ENCODE measurements at regions not wholly inside any gene's neighbourhood (a gene's known extent, or its start where the extent isn't known, plus 50 kb on each side); places are given as distances from the start of the nearest gene placed in this dataset.
"Not testable (repeated sequence)": the region's sequence is repeated elsewhere in the genome, so short reads cannot be mapped to it uniquely, and the experiment has no call there.

- DNase-seq (ENCODE audit: low read depth in 4 of 4, low spot score in 1 of 4) = no peak
Measured at GRCh38 chr18:2207294-2207693, 364.0 kb downstream of the METTL4 start.

- no peak for DNase-seq (ENCODE audit: low read depth in 4 of 4, low spot score in 1 of 4)
Measured at GRCh38 chr18:2212598-2213205, 358.6 kb downstream of the METTL4 start.

- no peak for DNase-seq (ENCODE audit: low read depth in 4 of 4, low spot score in 1 of 4)
Measured at GRCh38 chr18:2213905-2214304, 357.4 kb downstream of the METTL4 start.

- no peak for DNase-seq (ENCODE audit: low read depth in 4 of 4, low spot score in 1 of 4)
Measured at GRCh38 chr18:2217356-2217755, 353.9 kb downstream of the METTL4 start.

GRCh38 chr18:2218101-2218500 lies 353.2 kb downstream of the METTL4 start:
- DNase-seq (ENCODE audit: low read depth in 4 of 4, low spot score in 1 of 4) = no peak

- no peak for DNase-seq (ENCODE audit: low read depth in 4 of 4, low spot score in 1 of 4)
Measured at GRCh38 chr18:2219706-2220105, 351.6 kb downstream of the METTL4 start.

GRCh38 chr18:2222270-2223185 lies 348.8 kb downstream of the METTL4 start:
- no peak for DNase-seq (ENCODE audit: low read depth in 4 of 4, low spot score in 1 of 4)

GRCh38 chr18:2223449-2223848 lies 347.9 kb downstream of the METTL4 start:
- no peak for DNase-seq (ENCODE audit: low read depth in 4 of 4, low spot score in 1 of 4)

- no peak for DNase-seq (ENCODE audit: low read depth in 4 of 4, low spot score in 1 of 4)
Measured at GRCh38 chr18:2223849-2224248, 347.5 kb downstream of the METTL4 start.

- DNase-seq (ENCODE audit: low read depth in 4 of 4, low spot score in 1 of 4) = no peak
Measured at GRCh38 chr18:2236232-2236631, 335.1 kb downstream of the METTL4 start.

GRCh38 chr18:2237706-2238105 lies 333.6 kb downstream of the METTL4 start:
- no peak for DNase-seq (ENCODE audit: low read depth in 4 of 4, low spot score in 1 of 4)

GRCh38 chr18:2240311-2240705 lies 331.0 kb downstream of the METTL4 start:
- no peak for DNase-seq (ENCODE audit: low read depth in 4 of 4, low spot score in 1 of 4)

GRCh38 chr18:2244641-2245040 lies 326.7 kb downstream of the METTL4 start:
- no peak for DNase-seq (ENCODE audit: low read depth in 4 of 4, low spot score in 1 of 4)

- DNase-seq (ENCODE audit: low read depth in 4 of 4, low spot score in 1 of 4) = not testable (repeated sequence)
Measured at GRCh38 chr18:2247101-2247500, 324.2 kb downstream of the METTL4 start.

GRCh38 chr18:2254977-2255376 lies 316.3 kb downstream of the METTL4 start:
- no peak for DNase-seq (ENCODE audit: low read depth in 4 of 4, low spot score in 1 of 4)

GRCh38 chr18:2256577-2256976 lies 314.7 kb downstream of the METTL4 start:
- DNase-seq (ENCODE audit: low read depth in 4 of 4, low spot score in 1 of 4) = no peak

- DNase-seq (ENCODE audit: low read depth in 4 of 4, low spot score in 1 of 4) = no peak
Measured at GRCh38 chr18:2258954-2259353, 312.4 kb downstream of the METTL4 start.

- no peak for DNase-seq (ENCODE audit: low read depth in 4 of 4, low spot score in 1 of 4)
Measured at GRCh38 chr18:2263303-2263890, 307.9 kb downstream of the METTL4 start.

GRCh38 chr18:2274613-2275012 lies 296.7 kb downstream of the METTL4 start:
- DNase-seq (ENCODE audit: low read depth in 4 of 4, low spot score in 1 of 4) = no peak

GRCh38 chr18:2281086-2281485 lies 290.2 kb downstream of the METTL4 start:
- DNase-seq (ENCODE audit: low read depth in 4 of 4, low spot score in 1 of 4) = no peak

GRCh38 chr18:2281523-2282199 lies 289.6 kb downstream of the METTL4 start:
- DNase-seq (ENCODE audit: low read depth in 4 of 4, low spot score in 1 of 4) = no peak

Measured in stimulated activated CD4-positive, alpha-beta T cell treated with anti-CD3 and anti-CD28 coated beads, Interleukin-1b, Interleukin-23, amount 100 ng/mL, for 24 hours (primary cell).